HCT116 (cell line): ENCODE measurements at regions not wholly inside any gene's neighbourhood (a gene's known extent, or its start where the extent isn't known, plus 50 kb on each side); places are given as distances from the start of the nearest gene placed in this dataset.

Source experiments
- ATAC-seq: fragments of 200-7000 bp; cut with Tn5 transposase; 2 replicates; pipeline ENCODE4 v1.9.1; 2020; ENCODE audit warnings: mild to moderate bottlenecking, moderate library complexity
- BruUV-seq: library from RNA; stranded (reverse); fragments of 400-500 nt; replicated peaks from 2 replicates; lab custom pipeline; 2021; lab: Mats Ljungman, UMichigan
- CTCF ChIA-PET: fragments of 300-600 bp; sonication (Branson Sonifier 250); formaldehyde crosslinking; loops from one replicate; lab custom pipeline; 2021; ENCODE audit warnings: antibody characterized with exemption; lab: Charles Lee
- POLR2A ChIA-PET: fragments of 300-600, 350-600 bp; sonication (Branson Sonifier 250); formaldehyde crosslinking; loops from one replicate; lab custom pipeline; 2021; ENCODE audit warnings: antibody characterized with exemption; lab: Charles Lee
- RAD21 ChIA-PET, 2 experiments: fragments of 300-600 bp; sonication (Branson Sonifier 250); formaldehyde crosslinking; loops; one replicate each; lab custom pipeline; 2023; ENCODE audit warnings: low total read pairs in 2 of 2; ENCODE audit not compliant: uncharacterized antibody in 2 of 2, unreplicated experiment in 2 of 2, low non-redundant PET in 1 of 2; lab: Charles Lee
- DNase-seq: peaks from one replicate; pipeline ENCODE4 v3.0.0-alpha.2; 2010; ENCODE audit warnings: low read depth, low spot score
- H2AFZ ChIP-seq: fragments of 200-600 bp; shearing (Covaris generic), sonication (generic); 2 replicates; pipeline ENCODE4 v1.6.1; 2017; ENCODE audit warnings: low read depth, mixed run types, mixed read lengths, antibody characterized with exemption, low read length; ENCODE audit not compliant: poor library complexity, severe bottlenecking
- H3K27ac ChIP-seq: 2 replicates; pipeline ENCODE4 v1.5.1; 2012; ENCODE audit warnings: low read depth, low read length
- H3K27me3 ChIP-seq: fragments of 200-600 bp; sonication (generic); 2 replicates; pipeline ENCODE4 v1.6.1; 2016; ENCODE audit warnings: mixed run types, low read length, mixed read lengths; ENCODE audit not compliant: insufficient read depth
- H3K36me3 ChIP-seq, 2 experiments: fragments of 200-500 bp in 1 of 2; fragments of 200-600 bp in 1 of 2; sonication (Bioruptor generic) in 1 of 2; sonication (generic) in 1 of 2; 2 replicates each; pipeline versions ENCODE4 v1.5.1 to v1.6.1; 2014 to 2016; ENCODE audit warnings: low read length in 2 of 2, inconsistent platforms in 1 of 2, mixed read lengths in 1 of 2, mixed run types in 1 of 2; ENCODE audit not compliant: insufficient read depth in 2 of 2, control insufficient read depth in 1 of 2
- H3K4me1 ChIP-seq, 2 experiments: fragments of 200-600 bp in 1 of 2; sonication (generic) in 1 of 2; 2 replicates each; pipeline versions ENCODE4 v1.5.1 to v1.6.1; 2012 to 2017; ENCODE audit warnings: low read length in 2 of 2, inconsistent platforms in 1 of 2, mild to moderate bottlenecking in 1 of 2, mixed read lengths in 1 of 2, mixed run types in 1 of 2, moderate library complexity in 1 of 2; ENCODE audit not compliant: insufficient read depth in 2 of 2, control insufficient read depth in 1 of 2
- H3K4me2 ChIP-seq: fragments of 200-600 bp; sonication (generic); 2 replicates; pipeline ENCODE4 v1.6.1; 2017; ENCODE audit warnings: mixed run types, low read length, mixed read lengths
- H3K4me3 ChIP-seq, 2 experiments: fragments of 200-600 bp in 1 of 2; sonication (generic) in 1 of 2; replicated peaks in 1 of 2; 2 replicates each; pipeline ENCODE4 v1.5.1; 2011 to 2016; ENCODE audit warnings: low read length in 2 of 2, control low read depth in 1 of 2, low read depth in 1 of 2, mild to moderate bottlenecking in 1 of 2, mixed read lengths in 1 of 2, mixed run types in 1 of 2
- H3K79me2 ChIP-seq: fragments of 200-600 bp; sonication (generic); 2 replicates; pipeline ENCODE4 v1.6.1; 2017; ENCODE audit warnings: mild to moderate bottlenecking, mixed run types, low read length, moderate library complexity, mixed read lengths; ENCODE audit not compliant: insufficient read depth
- H3K9ac ChIP-seq: fragments of 200-600 bp; sonication (generic); 2 replicates; pipeline ENCODE4 v1.6.1; 2016; ENCODE audit warnings: low read length, mixed read lengths
- H3K9me2 ChIP-seq: fragments of 200-600 bp; sonication (generic), shearing (Covaris generic); 2 replicates; pipeline ENCODE4 v1.6.1; 2017; ENCODE audit warnings: mixed run types, mild to moderate bottlenecking, moderate library complexity; ENCODE audit not compliant: insufficient read depth
- H3K9me3 ChIP-seq, 2 experiments: fragments of 200-500 bp in 1 of 2; fragments of 200-600 bp in 1 of 2; sonication (Bioruptor generic) in 1 of 2; sonication (generic) in 1 of 2; 2 replicates each; pipeline ENCODE4 v1.6.1; 2014 to 2017; ENCODE audit warnings: low read length in 2 of 2, mixed read lengths in 2 of 2, inconsistent platforms in 1 of 2, low read depth in 1 of 2, mild to moderate bottlenecking in 1 of 2, mixed run types in 1 of 2, moderate library complexity in 1 of 2; ENCODE audit not compliant: control insufficient read depth in 1 of 2, insufficient read depth in 1 of 2
- H4K20me1 ChIP-seq: fragments of 200-600 bp; sonication (generic), shearing (Covaris generic); 2 replicates; pipeline ENCODE4 v1.6.1; 2017; ENCODE audit warnings: mixed run types, mild to moderate bottlenecking, moderate library complexity; ENCODE audit not compliant: insufficient read depth
- CBX3 ChIP-seq: IDR thresholded peaks from 2 replicates; pipeline ENCODE4 v1.6.1; 2012; ENCODE audit warnings: low read depth
- CEBPB ChIP-seq: IDR thresholded peaks from 2 replicates; pipeline ENCODE4 v1.6.1; 2012; ENCODE audit warnings: low read depth
- EGR1 ChIP-seq: IDR thresholded peaks from 2 replicates; pipeline ENCODE4 v1.6.1; 2012; ENCODE audit warnings: low read depth
- EZH2 ChIP-seq: fragments of 200-600 bp; sonication (generic); IDR thresholded peaks from 2 replicates; pipeline ENCODE4 v1.6.1; 2017; ENCODE audit warnings: antibody characterized with exemption, mixed run types
- EZH2phosphoT487 ChIP-seq: fragments of 200-600 bp; IDR thresholded peaks from 2 replicates; pipeline ENCODE4 v1.6.1; 2018; ENCODE audit warnings: antibody characterized with exemption, borderline replicate concordance
- FOSL1 ChIP-seq: IDR thresholded peaks from 2 replicates; pipeline ENCODE4 v1.6.1; 2012; ENCODE audit warnings: low read depth
- POLR2AphosphoS5 ChIP-seq: IDR thresholded peaks from 2 replicates; pipeline ENCODE4 v1.6.1; 2011; ENCODE audit warnings: mild to moderate bottlenecking, low read depth, low read length, moderate library complexity
- REST ChIP-seq: IDR thresholded peaks from 2 replicates; pipeline ENCODE4 v1.6.1; 2012; ENCODE audit warnings: low read depth
- SIN3A ChIP-seq: IDR thresholded peaks from 2 replicates; pipeline ENCODE4 v1.6.1; 2012; ENCODE audit warnings: low read depth
- SP1 ChIP-seq: IDR thresholded peaks from 2 replicates; pipeline ENCODE4 v1.6.1; 2012; ENCODE audit warnings: low read depth
- SRF ChIP-seq: IDR thresholded peaks from 2 replicates; pipeline ENCODE4 v1.6.1; 2012; ENCODE audit warnings: low read depth
- TCF7L2 ChIP-seq: IDR thresholded peaks from 2 replicates; pipeline ENCODE4 v1.7.0; 2011; ENCODE audit warnings: borderline replicate concordance, inconsistent platforms; ENCODE audit not compliant: insufficient read depth, insufficient read length; ENCODE audit errors: extremely low read depth
- YY1 ChIP-seq: IDR thresholded peaks from 2 replicates; pipeline ENCODE4 v1.6.1; 2011; ENCODE audit warnings: low read length, low read depth, moderate library complexity, mild to moderate bottlenecking; ENCODE audit not compliant: insufficient replicate concordance; ENCODE audit errors: extremely low read depth
- ZFX ChIP-seq: fragments of 450-650 bp; IDR thresholded peaks from 2 replicates; pipeline ENCODE4 v1.6.1; 2017
- intact Hi-C: fragments of 100-400 bp; cut with micrococcal nuclease; formaldehyde crosslinking; loops from 2 replicates; pipeline ENCODE4 v1.10.0; 2022
- TF ChIP-seq, protein P1 (sequence below), 3 experiments: fragments of 200-600 bp in 1 of 3; sonication (generic) in 1 of 3; IDR thresholded peaks in 2 of 3; conservative IDR thresholded peaks in 1 of 3; 2 replicates each; pipeline ENCODE4 v1.5.1; 2012 to 2017; ENCODE audit warnings: low read depth in 2 of 3, low read length in 2 of 3, antibody characterized with exemption in 1 of 3, borderline replicate concordance in 1 of 3, control low read depth in 1 of 3, mild to moderate bottlenecking in 1 of 3, mixed read lengths in 1 of 3, mixed run types in 1 of 3, moderate library complexity in 1 of 3; ENCODE audit not compliant: insufficient read depth in 1 of 3

GRCh38 chrX:6718766-6719165 is 183.8 kb upstream of the VCX3A start:
- H4K20me1 ChIP-seq = no peaks in the 10 kb centered on the region
- H3K4me2 ChIP-seq = no peak overlapping the region
- POLR2A ChIA-PET = no interaction called here
- H3K9ac ChIP-seq = no peak overlapping the region
- BruUV-seq = no TSS peak
- ATAC-seq = no peak
- H3K4me3 ChIP-seq = no peak overlapping the region
- RAD21 ChIA-PET = no interaction called here
- no peaks in the 10 kb centered on the region for H3K27me3 ChIP-seq
- H3K4me1 ChIP-seq = no peaks in the 10 kb centered on the region
- TF ChIP-seq, protein P1, sequence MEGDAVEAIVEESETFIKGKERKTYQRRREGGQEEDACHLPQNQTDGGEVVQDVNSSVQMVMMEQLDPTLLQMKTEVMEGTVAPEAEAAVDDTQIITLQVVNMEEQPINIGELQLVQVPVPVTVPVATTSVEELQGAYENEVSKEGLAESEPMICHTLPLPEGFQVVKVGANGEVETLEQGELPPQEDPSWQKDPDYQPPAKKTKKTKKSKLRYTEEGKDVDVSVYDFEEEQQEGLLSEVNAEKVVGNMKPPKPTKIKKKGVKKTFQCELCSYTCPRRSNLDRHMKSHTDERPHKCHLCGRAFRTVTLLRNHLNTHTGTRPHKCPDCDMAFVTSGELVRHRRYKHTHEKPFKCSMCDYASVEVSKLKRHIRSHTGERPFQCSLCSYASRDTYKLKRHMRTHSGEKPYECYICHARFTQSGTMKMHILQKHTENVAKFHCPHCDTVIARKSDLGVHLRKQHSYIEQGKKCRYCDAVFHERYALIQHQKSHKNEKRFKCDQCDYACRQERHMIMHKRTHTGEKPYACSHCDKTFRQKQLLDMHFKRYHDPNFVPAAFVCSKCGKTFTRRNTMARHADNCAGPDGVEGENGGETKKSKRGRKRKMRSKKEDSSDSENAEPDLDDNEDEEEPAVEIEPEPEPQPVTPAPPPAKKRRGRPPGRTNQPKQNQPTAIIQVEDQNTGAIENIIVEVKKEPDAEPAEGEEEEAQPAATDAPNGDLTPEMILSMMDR (IDR thresholded peaks at IDR 0.05 in 2 of 3, conservative IDR thresholded peaks at IDR 0.05 in 1 of 3; ENCODE audit: borderline replicate concordance in 1 of 3, insufficient read depth in 1 of 3, low read depth in 2 of 3, low read length in 2 of 3) = no peak
- no peak for TF ChIP-seq SIN3A
- no peak for TF ChIP-seq FOSL1
- TF ChIP-seq CEBPB = no peak
- no peak for TF ChIP-seq CBX3
- no peak for TF ChIP-seq POLR2AphosphoS5
- TF ChIP-seq ZFX = no peak
- TF ChIP-seq EGR1 = no peak
- no peak for TF ChIP-seq YY1
- no peak for TF ChIP-seq SP1
- TF ChIP-seq SRF = no peak
- TF ChIP-seq EZH2 = no peak
- no peak for TF ChIP-seq TCF7L2
- no peak for TF ChIP-seq REST
- TF ChIP-seq EZH2phosphoT487 = no peak
- H3K79me2 ChIP-seq = no peaks in the 10 kb centered on the region
- no peak overlapping the region for H3K27ac ChIP-seq
- no peak for DNase-seq
- H2AFZ ChIP-seq = no peak overlapping the region
- H3K9me3 ChIP-seq = no peaks in the 10 kb centered on the region
- H3K36me3 ChIP-seq = no peaks in the 10 kb centered on the region
- CTCF ChIA-PET = no interaction called here
- H3K9me2 ChIP-seq = no peaks in the 10 kb centered on the region
- intact Hi-C loops = no loop called here
